ENCODE measurements at regions not wholly inside any gene's neighbourhood (a gene's known extent, or its start where the extent isn't known, plus 50 kb on each side); places are given as distances from the start of the nearest gene placed in this dataset.

- DNase-seq, result no peak
These were observed 80.0 kb upstream of the INSIG1 start for GRCh38 chr7:155217634-155218033.

DNA sequence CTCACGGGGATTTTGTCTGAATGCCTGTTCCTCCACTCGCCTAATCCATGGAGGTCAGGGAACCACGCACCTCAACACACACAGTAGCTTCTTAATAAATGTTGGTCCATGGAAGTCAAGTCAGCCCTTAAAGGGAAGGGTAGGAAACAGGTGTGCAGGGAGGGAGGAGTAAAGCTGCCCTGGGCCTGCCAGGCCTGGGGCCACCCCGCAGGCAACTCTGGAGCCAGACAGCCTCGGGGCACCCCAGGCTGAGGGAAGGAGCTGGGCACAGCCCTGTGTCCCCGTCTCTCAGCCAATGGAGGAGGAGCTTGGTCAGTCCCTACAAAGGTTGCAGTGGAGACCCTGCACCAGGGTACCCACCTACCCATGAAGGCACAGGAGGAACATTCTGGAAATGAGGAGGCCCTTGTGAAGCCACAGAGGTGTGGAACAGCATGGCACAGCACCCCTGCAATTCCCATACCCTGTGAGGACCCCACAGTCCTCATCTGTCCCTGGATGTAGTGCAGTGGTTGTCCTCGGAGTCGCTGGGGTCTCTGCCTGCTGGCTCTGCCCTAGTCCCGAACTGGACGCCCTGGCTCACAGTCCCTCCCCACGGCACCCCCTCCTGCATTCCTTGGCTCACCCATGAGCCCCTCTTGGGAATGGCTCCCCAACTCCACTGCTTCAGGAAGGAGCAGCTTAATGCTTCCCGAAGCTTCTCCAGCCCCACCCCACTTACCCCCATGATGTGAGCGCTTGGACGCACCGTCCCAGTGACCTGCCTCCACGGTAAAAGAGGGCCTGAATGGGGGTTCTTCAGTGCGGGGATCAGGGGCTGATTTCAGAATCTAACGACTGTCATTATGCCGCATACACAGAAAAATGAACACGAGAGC, 79.2 kb upstream of the INSIG1 start:
- DNase-seq, result no peak

DNA sequence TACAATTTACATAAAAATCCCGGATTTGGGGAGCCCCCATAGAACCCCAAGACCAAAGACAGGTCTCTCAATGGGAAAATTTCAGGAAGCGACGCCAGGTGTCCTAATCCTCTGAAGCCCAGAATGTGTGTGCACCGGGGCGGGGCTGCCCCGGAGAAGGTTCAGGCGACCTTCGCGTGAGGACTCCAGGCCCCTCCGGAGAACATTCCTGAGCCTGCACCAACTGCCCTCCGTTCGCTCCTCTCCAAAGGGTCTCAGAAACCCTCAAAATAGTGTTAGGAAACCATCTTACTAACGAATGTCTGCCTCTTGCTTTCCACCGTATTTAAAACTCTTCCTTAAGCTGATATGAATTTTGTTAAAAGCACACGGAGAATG, 78.5 kb upstream of the INSIG1 start:
- no peak for DNase-seq

DNA sequence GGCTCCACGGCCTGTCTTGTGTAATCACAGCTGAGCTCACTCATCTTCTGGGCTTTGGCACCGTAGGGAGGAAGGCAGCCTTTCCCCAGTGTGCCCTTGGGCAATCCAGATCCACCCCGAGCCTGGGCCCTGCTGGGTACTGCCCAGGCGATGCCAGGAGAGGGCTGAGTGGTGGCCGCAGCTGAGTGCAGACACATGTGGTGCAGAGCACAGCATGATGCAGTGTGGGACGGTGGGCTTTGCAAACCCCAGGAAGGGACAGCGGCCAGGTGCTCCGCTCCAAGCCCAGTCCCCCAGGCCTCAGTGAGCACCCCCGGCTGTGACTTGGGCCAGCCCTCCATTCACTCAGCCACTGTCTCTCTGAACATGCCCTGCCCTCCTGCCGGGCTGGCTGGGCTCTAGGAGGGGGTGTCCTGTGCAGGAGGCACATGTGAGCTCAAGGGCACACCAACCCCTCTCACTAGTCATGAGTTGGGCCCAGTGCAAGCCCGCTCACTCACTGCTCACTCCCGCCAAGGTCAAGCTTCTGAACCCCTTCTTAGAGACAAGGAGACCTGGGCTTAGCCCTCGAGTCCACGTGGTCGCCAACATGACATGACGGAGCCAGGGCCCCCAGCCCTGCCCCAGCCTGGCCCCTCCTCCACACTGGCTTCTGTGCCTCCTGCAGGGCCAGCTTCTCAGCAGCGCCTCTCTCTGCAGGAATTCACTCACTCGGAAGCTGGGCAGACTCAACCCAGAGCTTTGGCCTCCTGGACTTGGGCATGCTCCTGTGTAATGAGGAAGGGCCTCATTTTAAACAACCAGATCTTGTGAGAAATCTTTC, 77.5 kb upstream of the INSIG1 start:
- no peak for DNase-seq

GRCh38 chr7:155220903-155221302, 76.8 kb upstream of the INSIG1 start:
- DNase-seq, result no peak

- no peak for DNase-seq
These were observed 76.1 kb upstream of the INSIG1 start for GRCh38 chr7:155221547-155221946.

- no peak for DNase-seq
These were observed 75.6 kb upstream of the INSIG1 start for GRCh38 chr7:155222061-155222460.

GRCh38 chr7:155222573-155222972, 75.1 kb upstream of the INSIG1 start:
- no peak for DNase-seq

DNA sequence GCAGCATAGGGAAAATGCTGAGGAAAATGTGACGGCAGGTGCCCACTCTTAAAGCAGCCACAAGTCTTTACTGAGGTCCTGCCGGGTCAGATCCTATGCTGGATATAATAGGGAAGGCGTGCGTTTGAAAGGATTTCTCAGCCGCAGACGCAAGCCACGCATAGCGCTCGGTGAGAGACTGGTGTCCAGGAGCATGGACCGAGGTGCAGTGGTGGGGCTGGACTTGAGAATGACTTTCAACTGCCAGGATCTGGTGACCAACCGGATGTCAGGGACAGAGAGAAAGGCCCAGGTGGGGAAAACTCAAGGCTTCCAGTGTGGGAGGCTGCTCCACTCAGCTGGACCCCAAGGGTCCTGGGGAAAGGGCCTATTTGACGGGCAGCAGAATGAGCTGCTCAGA, 74.7 kb upstream of the INSIG1 start:
- DNase-seq, result no peak

DNA sequence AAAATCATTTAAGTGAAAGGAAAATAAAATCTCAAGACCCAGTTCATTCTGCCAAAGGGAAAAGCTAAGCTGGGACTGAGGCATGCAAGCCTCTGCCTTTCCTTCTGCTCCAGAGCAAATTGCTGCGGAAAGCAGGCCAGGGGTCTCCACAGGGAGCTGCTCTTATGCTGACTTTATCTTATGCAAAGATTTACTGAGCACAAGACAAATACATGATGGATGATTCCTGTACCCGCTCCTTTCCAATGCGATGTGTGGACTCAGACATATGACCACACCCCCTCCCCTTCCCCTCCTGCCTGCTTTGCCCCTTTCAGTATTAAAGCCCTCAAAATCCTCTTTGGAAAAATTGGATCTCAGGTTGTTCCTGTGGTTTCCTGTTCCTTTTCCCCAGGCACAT, 74.2 kb upstream of the INSIG1 start:
- DNase-seq, result no peak

DNA sequence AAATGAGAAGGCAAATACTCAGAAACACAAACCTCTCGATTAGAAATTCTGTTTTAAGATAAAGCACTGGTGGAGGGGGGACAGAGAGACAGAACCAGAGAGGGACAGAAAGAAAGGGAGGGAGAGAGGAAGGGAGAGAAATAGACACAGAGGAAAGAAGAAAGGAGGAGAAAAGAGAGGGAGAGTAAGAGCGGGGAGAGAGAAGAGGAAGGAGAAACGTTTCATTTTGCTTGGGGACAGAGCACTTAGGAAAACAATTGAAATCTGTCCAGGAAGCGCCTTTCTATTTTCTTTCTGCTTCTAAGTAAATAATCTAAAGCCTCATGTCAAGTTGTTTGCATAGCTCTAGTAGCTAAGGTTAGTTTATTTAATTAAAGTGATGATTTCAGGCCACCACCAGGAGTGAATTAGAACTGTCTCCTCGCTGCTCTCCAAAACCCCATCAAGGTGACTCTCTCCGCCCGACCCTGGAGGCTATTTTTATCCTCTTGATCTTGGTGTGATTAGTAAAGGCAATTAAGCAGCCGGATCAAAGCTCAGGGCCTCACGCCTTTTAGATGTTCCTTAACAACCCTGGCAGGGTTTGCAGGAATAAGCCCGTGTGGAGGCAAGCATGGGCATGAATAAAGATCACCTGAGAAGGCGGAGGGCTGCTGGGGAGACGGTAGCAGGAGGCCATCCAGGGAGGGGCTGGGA, 73.4 kb upstream of the INSIG1 start:
- no peak for DNase-seq

- no peak for DNase-seq
These were observed 72.6 kb upstream of the INSIG1 start for GRCh38 chr7:155225095-155225494.

DNA sequence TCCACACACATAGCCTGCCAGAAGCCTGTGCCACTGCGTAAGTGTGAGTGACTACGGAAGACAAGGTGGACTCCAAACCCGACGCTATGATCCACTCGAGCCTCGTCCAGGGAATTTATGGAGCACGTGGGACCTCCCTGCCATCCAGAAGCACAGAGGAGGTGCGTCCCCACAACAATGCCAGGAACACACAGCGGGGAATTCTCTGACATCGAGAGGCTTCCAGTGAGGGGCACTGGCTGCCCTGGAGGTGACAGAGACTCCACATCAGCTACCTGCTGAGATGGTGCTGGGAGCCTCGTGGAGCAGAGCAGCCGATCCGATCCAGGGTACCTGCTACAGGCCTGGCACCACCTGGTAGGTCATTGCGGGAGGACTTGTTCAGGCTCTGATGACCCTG, 72.2 kb upstream of the INSIG1 start:
- no peak for DNase-seq

- DNase-seq, result no peak
These were observed 71.2 kb upstream of the INSIG1 start for GRCh38 chr7:155226261-155227003.

- no peak for DNase-seq
These were observed 70.5 kb upstream of the INSIG1 start for GRCh38 chr7:155227004-155227787.

DNA sequence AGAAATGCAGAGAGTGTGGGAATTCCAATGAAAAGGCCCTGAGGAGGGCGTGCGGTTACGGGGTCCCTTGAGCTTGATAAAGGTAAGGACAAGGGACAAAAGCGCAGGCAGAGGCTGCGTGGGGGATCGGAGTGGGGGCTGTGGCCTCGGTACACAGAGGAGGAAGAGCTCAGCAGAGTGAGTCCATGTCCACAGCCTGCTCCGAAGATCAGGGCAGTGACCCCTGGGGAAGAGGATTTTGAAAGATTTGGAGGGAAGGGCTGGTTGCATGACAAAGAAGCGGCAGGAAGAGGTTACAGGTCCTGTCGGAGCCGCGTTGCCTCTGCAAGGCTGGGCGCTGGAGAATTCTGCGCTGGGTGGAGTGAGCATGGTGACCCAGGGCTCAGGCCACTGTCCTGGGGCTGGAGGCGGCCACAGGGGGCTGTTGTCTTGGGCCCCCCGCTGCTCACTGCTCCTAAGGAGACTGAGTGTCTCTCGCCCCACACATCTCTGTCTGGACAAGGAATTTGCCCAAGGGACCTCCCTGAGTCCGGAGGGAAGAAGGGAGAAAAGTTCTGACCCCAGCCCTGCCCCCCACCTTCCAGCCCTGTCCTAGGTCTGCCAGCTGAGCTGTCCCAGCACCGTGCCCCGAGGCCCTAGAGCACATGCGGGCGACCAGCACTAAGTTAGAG, 69.8 kb upstream of the INSIG1 start:
- no peak for DNase-seq

GRCh38 chr7:155228459-155228845, 69.2 kb upstream of the INSIG1 start:
- no peak for DNase-seq

DNA sequence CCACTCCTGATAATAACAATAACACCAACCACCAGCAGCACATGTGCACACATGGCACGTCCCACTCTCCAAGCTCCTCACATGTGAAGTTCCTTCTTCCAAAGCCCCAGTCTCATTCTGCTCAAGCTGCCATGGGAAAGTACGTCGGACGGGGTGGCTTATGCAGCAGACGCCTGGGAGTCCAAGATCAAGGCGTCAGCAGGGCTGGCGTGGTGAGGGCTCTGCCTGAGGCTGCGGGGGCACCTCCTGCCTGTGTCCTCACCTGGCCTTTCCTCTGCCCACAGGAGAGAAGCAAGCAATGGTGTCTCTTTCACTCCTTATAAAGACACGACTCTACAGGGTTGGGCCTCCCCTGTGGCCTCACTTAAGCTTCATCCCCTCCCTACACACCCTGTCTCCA, 68.8 kb upstream of the INSIG1 start:
- DNase-seq, result no peak

GRCh38 chr7:155229548-155230168, 68.0 kb upstream of the INSIG1 start:
- no peak for DNase-seq

DNA sequence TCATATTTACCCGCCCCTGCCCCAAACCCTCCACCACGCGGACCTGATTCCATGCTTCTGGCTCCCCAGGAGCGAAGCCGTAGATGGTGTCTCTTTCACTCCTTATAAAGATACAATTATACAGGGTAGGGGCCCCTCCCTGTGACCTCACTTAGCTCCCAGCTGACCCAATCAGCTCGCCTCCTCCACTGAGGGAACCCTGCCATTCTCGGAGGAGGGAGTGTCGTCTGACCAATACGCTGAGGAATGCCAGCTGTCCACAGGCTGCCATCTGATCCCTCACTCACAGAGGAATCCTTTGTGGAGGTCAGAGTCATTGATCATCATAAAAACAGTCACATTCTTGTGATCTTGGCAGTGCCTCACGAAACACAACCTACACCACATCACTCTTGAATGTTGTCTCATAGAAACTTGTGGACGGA, 67.5 kb upstream of the INSIG1 start:
- DNase-seq, result peak; percentile 61

- no peak for DNase-seq
These were observed 66.4 kb upstream of the INSIG1 start for GRCh38 chr7:155231241-155231800.
